ENCODE measurements at regions not wholly inside any gene's neighbourhood (a gene's known extent, or its start where the extent isn't known, plus 50 kb on each side); places are given as distances from the start of the nearest gene placed in this dataset.

DNA sequence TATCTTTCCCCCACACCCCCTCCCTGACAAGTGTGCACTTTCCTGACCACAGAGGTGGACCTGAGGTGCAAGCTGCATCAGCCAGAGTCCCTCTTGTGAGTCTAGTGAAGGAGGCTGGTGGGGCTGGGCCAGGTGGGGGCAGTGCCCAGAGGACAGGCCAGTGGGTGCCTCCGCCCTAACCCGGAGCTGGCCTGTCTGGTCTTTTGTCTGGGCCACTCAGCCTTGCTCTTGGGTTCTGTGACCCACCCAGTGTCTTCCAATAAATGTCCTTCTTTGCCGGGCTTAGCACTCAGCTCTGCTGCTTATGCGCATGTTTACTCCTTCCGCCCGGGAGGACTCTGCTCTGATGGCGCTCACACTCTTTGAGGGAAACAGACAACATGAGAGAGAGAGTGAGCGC lies 526.2 kb downstream of the TBC1D22A start:
- TF ChIP-seq POLR2AphosphoS5 (IDR thresholded peaks at IDR 0.05), result no peak
- TF ChIP-seq, protein P1, sequence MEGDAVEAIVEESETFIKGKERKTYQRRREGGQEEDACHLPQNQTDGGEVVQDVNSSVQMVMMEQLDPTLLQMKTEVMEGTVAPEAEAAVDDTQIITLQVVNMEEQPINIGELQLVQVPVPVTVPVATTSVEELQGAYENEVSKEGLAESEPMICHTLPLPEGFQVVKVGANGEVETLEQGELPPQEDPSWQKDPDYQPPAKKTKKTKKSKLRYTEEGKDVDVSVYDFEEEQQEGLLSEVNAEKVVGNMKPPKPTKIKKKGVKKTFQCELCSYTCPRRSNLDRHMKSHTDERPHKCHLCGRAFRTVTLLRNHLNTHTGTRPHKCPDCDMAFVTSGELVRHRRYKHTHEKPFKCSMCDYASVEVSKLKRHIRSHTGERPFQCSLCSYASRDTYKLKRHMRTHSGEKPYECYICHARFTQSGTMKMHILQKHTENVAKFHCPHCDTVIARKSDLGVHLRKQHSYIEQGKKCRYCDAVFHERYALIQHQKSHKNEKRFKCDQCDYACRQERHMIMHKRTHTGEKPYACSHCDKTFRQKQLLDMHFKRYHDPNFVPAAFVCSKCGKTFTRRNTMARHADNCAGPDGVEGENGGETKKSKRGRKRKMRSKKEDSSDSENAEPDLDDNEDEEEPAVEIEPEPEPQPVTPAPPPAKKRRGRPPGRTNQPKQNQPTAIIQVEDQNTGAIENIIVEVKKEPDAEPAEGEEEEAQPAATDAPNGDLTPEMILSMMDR (IDR thresholded peaks at IDR 0.05 in 8 of 11, conservative IDR thresholded peaks at IDR 0.05 in 3 of 11), result no peak
- no peak for TF ChIP-seq POLR2A (IDR thresholded peaks at IDR 0.05)

All from spleen (tissue), 7 donors.